Mesendoderm (in vitro differentiated cells): ENCODE measurements at regions not wholly inside any gene's neighbourhood (a gene's known extent, or its start where the extent isn't known, plus 50 kb on each side); places are given as distances from the start of the nearest gene placed in this dataset.
"Not testable (repeated sequence)": the region's sequence is repeated elsewhere in the genome, so short reads cannot be mapped to it uniquely, and the experiment has no call there.

Experiments used
- DNase-seq: peaks from one replicate; pipeline ENCODE4 v3.0.0; 2013
- H2AK5ac ChIP-seq: 2 replicates; pipeline ENCODE4 v1.6.1; 2013; ENCODE audit warnings: low read length, inconsistent platforms
- H2BK120ac ChIP-seq: 2 replicates; pipeline ENCODE4 v1.6.1; 2013; ENCODE audit warnings: low read depth, mild to moderate bottlenecking, low read length, moderate library complexity, mixed read lengths
- H2BK15ac ChIP-seq: replicated peaks from 2 replicates; pipeline ENCODE4 v1.6.1; 2013; ENCODE audit warnings: low read depth, mild to moderate bottlenecking, moderate library complexity
- H2BK5ac ChIP-seq: 2 replicates; pipeline ENCODE4 v1.6.1; 2013; ENCODE audit warnings: low read length, inconsistent platforms
- H3K18ac ChIP-seq: 2 replicates; pipeline ENCODE4 v1.6.1; 2013; ENCODE audit warnings: mild to moderate bottlenecking, low read length, mixed read lengths
- H3K23ac ChIP-seq: one replicate; pipeline ENCODE4 v1.6.1; 2013; ENCODE audit warnings: low read length
- H3K27ac ChIP-seq: 2 replicates; pipeline ENCODE4 v1.5.1; 2013; ENCODE audit warnings: low read depth, mild to moderate bottlenecking, inconsistent platforms, low read length, moderate library complexity
- H3K27me3 ChIP-seq: 2 replicates; pipeline ENCODE4 v1.6.1; 2013; ENCODE audit warnings: low read length, control low read depth, mild to moderate bottlenecking, inconsistent platforms; ENCODE audit not compliant: insufficient read depth, poor library complexity
- H3K36me3 ChIP-seq: 2 replicates; pipeline ENCODE4 v1.6.1; 2013; ENCODE audit warnings: low read length, inconsistent platforms; ENCODE audit not compliant: control insufficient read depth, insufficient read depth
- H3K4ac ChIP-seq: one replicate; pipeline ENCODE4 v1.6.1; 2013; ENCODE audit warnings: low read depth, mild to moderate bottlenecking, low read length, moderate library complexity
- H3K4me1 ChIP-seq: 2 replicates; pipeline ENCODE4 v1.6.1; 2013; ENCODE audit warnings: low read depth, low read length, inconsistent platforms; ENCODE audit not compliant: control insufficient read depth
- H3K4me2 ChIP-seq: 2 replicates; pipeline ENCODE4 v1.6.1; 2013; ENCODE audit warnings: low read length
- H3K4me3 ChIP-seq: 2 replicates; pipeline ENCODE4 v1.5.1; 2013; ENCODE audit warnings: mild to moderate bottlenecking, low read length
- H3K56ac ChIP-seq: one replicate; pipeline ENCODE4 v1.6.1; 2013; ENCODE audit warnings: low read length
- H3K79me1 ChIP-seq: 2 replicates; pipeline ENCODE4 v1.6.1; 2013; ENCODE audit warnings: low read length, inconsistent platforms
- H3K79me2 ChIP-seq: 2 replicates; pipeline ENCODE4 v1.6.1; 2013; ENCODE audit warnings: mild to moderate bottlenecking, low read length; ENCODE audit not compliant: control insufficient read depth, insufficient read depth
- H3K9ac ChIP-seq: 2 replicates; pipeline ENCODE4 v1.6.1; 2013; ENCODE audit warnings: low read length, inconsistent platforms
- H4K5ac ChIP-seq: one replicate; pipeline ENCODE4 v1.6.1; 2013; ENCODE audit warnings: low read length
- H4K8ac ChIP-seq: one replicate; pipeline ENCODE4 v1.6.1; 2013; ENCODE audit warnings: low read depth, mild to moderate bottlenecking, control low read depth, low read length, moderate library complexity
- WGBS: extraction: QIAGEN DNeasy Blood & Tissue Kit; methylation state at CpG from one replicate; pipeline ENCODE4 v1.1.7; 2013; ENCODE audit warnings: low lambda C conversion rate, missing lambda C conversion rate; ENCODE audit not compliant: insufficient coverage; ENCODE audit errors: extremely low coverage; 5-methylcytosine and 5-hydroxymethylcytosine counted together

- no peak overlapping the region for H3K56ac ChIP-seq
- no CpG with 5 or more reads among the region's 2 CpGs for WGBS
- no peak overlapping the region for H2AK5ac ChIP-seq
- H3K79me2 ChIP-seq, result no peaks in the 10 kb centered on the region
- no peak overlapping the region for H2BK15ac ChIP-seq
- no peak overlapping the region for H3K23ac ChIP-seq
- H3K4ac ChIP-seq, result no peak overlapping the region
- no peak overlapping the region for H3K4me2 ChIP-seq
- H3K27ac ChIP-seq, result no peak overlapping the region
- H4K5ac ChIP-seq, result no peak overlapping the region
- no peak overlapping the region for H2BK5ac ChIP-seq
- no peaks in the 10 kb centered on the region for H3K36me3 ChIP-seq
- no peak overlapping the region for H2BK120ac ChIP-seq
- no peak overlapping the region for H3K18ac ChIP-seq
- no peak overlapping the region for H3K4me3 ChIP-seq
- H3K79me1 ChIP-seq, result no peaks in the 10 kb centered on the region
- no peak for DNase-seq
- H3K27me3 ChIP-seq, result no peaks in the 10 kb centered on the region
- no peak overlapping the region for H4K8ac ChIP-seq
- no peak overlapping the region for H3K9ac ChIP-seq
- H3K4me1 ChIP-seq, result no peaks in the 10 kb centered on the region
Observed at GRCh38 chr20:52031206-52031562, 160.4 kb downstream of the ZFP64 start.

- H3K4me2 ChIP-seq, H2BK5ac ChIP-seq, H3K27ac ChIP-seq, H3K4me3 ChIP-seq, H3K18ac ChIP-seq, H3K79me2 ChIP-seq, H3K36me3 ChIP-seq, H3K23ac ChIP-seq, H4K8ac ChIP-seq, H2AK5ac ChIP-seq, H2BK15ac ChIP-seq, H3K27me3 ChIP-seq, DNase-seq, H3K4me1 ChIP-seq, H4K5ac ChIP-seq, H3K9ac ChIP-seq, H3K79me1 ChIP-seq, H2BK120ac ChIP-seq, H3K4ac ChIP-seq, H3K56ac ChIP-seq: not testable (repeated sequence)
- WGBS, result no CpG with 5 or more reads among the region's 2 CpGs
Observed at GRCh38 chr20:52029129-52029528, 162.4 kb downstream of the ZFP64 start.

GRCh38 chr20:52025938-52026337 lies 165.6 kb downstream of the ZFP64 start:
- H4K8ac ChIP-seq, result no peak overlapping the region
- H2BK120ac ChIP-seq, result no peak overlapping the region
- H3K36me3 ChIP-seq, result no peaks in the 10 kb centered on the region
- H3K79me1 ChIP-seq, result no peaks in the 10 kb centered on the region
- H4K5ac ChIP-seq, result no peak overlapping the region
- H3K79me2 ChIP-seq, result no peaks in the 10 kb centered on the region
- WGBS, result no CpG with 5 or more reads among the region's 3 CpGs
- no peak for DNase-seq
- H2BK15ac ChIP-seq, result no peak overlapping the region
- no peaks in the 10 kb centered on the region for H3K4me1 ChIP-seq
- H3K4ac ChIP-seq, result no peak overlapping the region
- no peak overlapping the region for H3K56ac ChIP-seq
- no peak overlapping the region for H3K18ac ChIP-seq
- no peak overlapping the region for H3K4me3 ChIP-seq
- H3K27ac ChIP-seq, result no peak overlapping the region
- no peak overlapping the region for H3K4me2 ChIP-seq
- H3K9ac ChIP-seq, result no peak overlapping the region
- H3K23ac ChIP-seq, result no peak overlapping the region
- no peaks in the 10 kb centered on the region for H3K27me3 ChIP-seq
- H2AK5ac ChIP-seq, result no peak overlapping the region
- no peak overlapping the region for H2BK5ac ChIP-seq

- H2BK15ac ChIP-seq, result no peak overlapping the region
- H2BK5ac ChIP-seq, result no peak overlapping the region
- H3K79me1 ChIP-seq, result no peaks in the 10 kb centered on the region
- H3K79me2 ChIP-seq, result no peaks in the 10 kb centered on the region
- peaks cover 2% of the 10 kb centered on the region for H3K4me1 ChIP-seq
- no peaks in the 10 kb centered on the region for H3K27me3 ChIP-seq
- no peak for DNase-seq
- H4K5ac ChIP-seq, result no peak overlapping the region
- H2BK120ac ChIP-seq, result no peak overlapping the region
- H3K9ac ChIP-seq, result no peak overlapping the region
- H3K56ac ChIP-seq, result no peak overlapping the region
- no peaks in the 10 kb centered on the region for H3K36me3 ChIP-seq
- no peak overlapping the region for H4K8ac ChIP-seq
- no peak overlapping the region for H3K4me3 ChIP-seq
- no peak overlapping the region for H3K23ac ChIP-seq
- H3K27ac ChIP-seq, result no peak overlapping the region
- no peak overlapping the region for H3K4me2 ChIP-seq
- H3K18ac ChIP-seq, result no peak overlapping the region
- no peak overlapping the region for H2AK5ac ChIP-seq
- no peak overlapping the region for H3K4ac ChIP-seq
- WGBS, result no CpG with 5 or more reads among the region's 3 CpGs
Observed at GRCh38 chr20:52019313-52019712, 172.3 kb downstream of the ZFP64 start.

- H2BK5ac ChIP-seq, result no peak overlapping the region
- H3K4ac ChIP-seq, result no peak overlapping the region
- no peak overlapping the region for H3K4me3 ChIP-seq
- H3K79me2 ChIP-seq, result no peaks in the 10 kb centered on the region
- no peaks in the 10 kb centered on the region for H3K27me3 ChIP-seq
- no peak overlapping the region for H2BK120ac ChIP-seq
- no peaks in the 10 kb centered on the region for H3K36me3 ChIP-seq
- H2BK15ac ChIP-seq, result no peak overlapping the region
- H3K18ac ChIP-seq, result no peak overlapping the region
- H3K4me2 ChIP-seq, result no peak overlapping the region
- WGBS, result no CpG with 5 or more reads among the region's 6 CpGs
- DNase-seq, result no peak
- peaks cover 2% of the 10 kb centered on the region for H3K4me1 ChIP-seq
- H3K56ac ChIP-seq, result no peak overlapping the region
- H3K79me1 ChIP-seq, result no peaks in the 10 kb centered on the region
- H3K9ac ChIP-seq, result no peak overlapping the region
- no peak overlapping the region for H4K8ac ChIP-seq
- no peak overlapping the region for H2AK5ac ChIP-seq
- no peak overlapping the region for H3K23ac ChIP-seq
- H4K5ac ChIP-seq, result no peak overlapping the region
- H3K27ac ChIP-seq, result no peak overlapping the region
Observed at GRCh38 chr20:52017669-52018317, 173.8 kb downstream of the ZFP64 start.

GRCh38 chr20:52016022-52016421 lies 175.6 kb downstream of the ZFP64 start:
- Histone ChIP-seq H2AK5ac (no peak overlapping the region), H3K4me3 (no peak overlapping the region), H3K18ac (no peak overlapping the region), H3K27ac (no peak overlapping the region), H3K36me3 (no peaks in the 10 kb centered on the region), H3K4me1 (peaks cover 2% of the 10 kb centered on the region), H2BK120ac (no peak overlapping the region), H3K56ac (no peak overlapping the region), H2BK15ac (no peak overlapping the region), H4K5ac (no peak overlapping the region), H4K8ac (no peak overlapping the region), H3K79me1 (no peaks in the 10 kb centered on the region), H3K9ac (no peak overlapping the region), H2BK5ac (no peak overlapping the region), H3K79me2 (no peaks in the 10 kb centered on the region), H3K23ac (no peak overlapping the region), H3K27me3 (no peaks in the 10 kb centered on the region), H3K4me2 (no peak overlapping the region), H3K4ac (no peak overlapping the region)
- no CpG with 5 or more reads among the region's 5 CpGs for WGBS
- DNase-seq, result no peak
